ENCODE measurements at regions not wholly inside any gene's neighbourhood (a gene's known extent, or its start where the extent isn't known, plus 50 kb on each side); places are given as distances from the start of the nearest gene placed in this dataset.

DNA sequence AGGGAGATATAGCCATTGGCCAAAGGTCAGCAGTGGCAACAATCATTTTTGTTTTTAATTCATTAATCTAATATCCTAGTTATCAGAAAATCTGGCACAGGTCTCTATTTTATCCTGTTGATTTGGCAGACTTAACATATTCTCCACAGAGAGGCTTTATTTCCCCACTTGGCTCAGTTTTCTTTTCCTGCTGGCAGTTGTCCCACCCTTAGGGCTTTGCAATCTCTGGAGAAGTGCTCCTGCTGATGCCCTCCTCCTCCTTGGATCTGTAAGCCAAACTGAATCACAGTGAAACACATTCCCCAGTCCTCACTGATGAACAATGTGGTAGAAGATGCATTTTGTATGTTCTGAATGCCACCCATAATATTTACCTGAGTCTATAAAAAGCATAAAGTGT is 889.7 kb downstream of the PDHA2 start:
- H3K27ac ChIP-seq = peak overlapping the region; percentile 49
- TF ChIP-seq, protein P1, sequence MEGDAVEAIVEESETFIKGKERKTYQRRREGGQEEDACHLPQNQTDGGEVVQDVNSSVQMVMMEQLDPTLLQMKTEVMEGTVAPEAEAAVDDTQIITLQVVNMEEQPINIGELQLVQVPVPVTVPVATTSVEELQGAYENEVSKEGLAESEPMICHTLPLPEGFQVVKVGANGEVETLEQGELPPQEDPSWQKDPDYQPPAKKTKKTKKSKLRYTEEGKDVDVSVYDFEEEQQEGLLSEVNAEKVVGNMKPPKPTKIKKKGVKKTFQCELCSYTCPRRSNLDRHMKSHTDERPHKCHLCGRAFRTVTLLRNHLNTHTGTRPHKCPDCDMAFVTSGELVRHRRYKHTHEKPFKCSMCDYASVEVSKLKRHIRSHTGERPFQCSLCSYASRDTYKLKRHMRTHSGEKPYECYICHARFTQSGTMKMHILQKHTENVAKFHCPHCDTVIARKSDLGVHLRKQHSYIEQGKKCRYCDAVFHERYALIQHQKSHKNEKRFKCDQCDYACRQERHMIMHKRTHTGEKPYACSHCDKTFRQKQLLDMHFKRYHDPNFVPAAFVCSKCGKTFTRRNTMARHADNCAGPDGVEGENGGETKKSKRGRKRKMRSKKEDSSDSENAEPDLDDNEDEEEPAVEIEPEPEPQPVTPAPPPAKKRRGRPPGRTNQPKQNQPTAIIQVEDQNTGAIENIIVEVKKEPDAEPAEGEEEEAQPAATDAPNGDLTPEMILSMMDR (conservative IDR thresholded peaks at IDR 0.05) = no peak

DNA sequence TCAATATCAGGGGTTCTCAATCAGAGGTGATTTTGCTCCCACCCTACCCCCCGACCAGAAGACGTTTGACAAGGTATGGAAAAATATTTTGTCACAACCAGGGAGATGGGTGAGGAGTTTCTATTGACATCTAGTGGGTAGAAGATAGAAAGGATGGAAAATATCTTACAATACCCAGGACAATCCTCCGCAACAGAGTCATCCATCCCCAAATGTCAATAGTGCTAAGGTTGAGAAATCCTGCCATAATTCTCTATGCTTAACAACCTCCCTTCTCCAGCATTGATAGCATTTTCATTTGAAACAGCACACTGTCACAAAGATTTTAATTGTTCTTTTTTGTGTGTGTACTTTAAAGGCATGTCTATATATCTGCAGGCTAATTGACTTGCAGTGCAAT is 890.5 kb downstream of the PDHA2 start:
- H3K27ac ChIP-seq = no peak overlapping the region
- TF ChIP-seq, protein P1 (conservative IDR thresholded peaks at IDR 0.05) = no peak

GRCh38 chr4:96736352-96736889 is 896.5 kb downstream of the PDHA2 start:
- no peak overlapping the region for H3K27ac ChIP-seq
- TF ChIP-seq, protein P1 (conservative IDR thresholded peaks at IDR 0.05) = no peak

GRCh38 chr4:96739101-96739500 is 899.2 kb downstream of the PDHA2 start:
- TF ChIP-seq, protein P1 (conservative IDR thresholded peaks at IDR 0.05) = no peak
- H3K27ac ChIP-seq = no peak overlapping the region

- H3K27ac ChIP-seq = no peak overlapping the region
- TF ChIP-seq, protein P1 (conservative IDR thresholded peaks at IDR 0.05) = no peak
Observed at GRCh38 chr4:96742332-96743014, 902.6 kb downstream of the PDHA2 start.

- TF ChIP-seq, protein P1 (conservative IDR thresholded peaks at IDR 0.05) = no peak
- no peak overlapping the region for H3K27ac ChIP-seq
Observed at GRCh38 chr4:96744676-96745075, 904.8 kb downstream of the PDHA2 start.

GRCh38 chr4:96753216-96753615 is 913.3 kb downstream of the PDHA2 start:
- no peak overlapping the region for H3K27ac ChIP-seq
- TF ChIP-seq, protein P1 (conservative IDR thresholded peaks at IDR 0.05) = no peak
